ENCODE measurements at regions not wholly inside any gene's neighbourhood (a gene's known extent, or its start where the extent isn't known, plus 50 kb on each side); places are given as distances from the start of the nearest gene placed in this dataset.
"Not testable (repeated sequence)": the region's sequence is repeated elsewhere in the genome, so short reads cannot be mapped to it uniquely, and the experiment has no call there.

DNA sequence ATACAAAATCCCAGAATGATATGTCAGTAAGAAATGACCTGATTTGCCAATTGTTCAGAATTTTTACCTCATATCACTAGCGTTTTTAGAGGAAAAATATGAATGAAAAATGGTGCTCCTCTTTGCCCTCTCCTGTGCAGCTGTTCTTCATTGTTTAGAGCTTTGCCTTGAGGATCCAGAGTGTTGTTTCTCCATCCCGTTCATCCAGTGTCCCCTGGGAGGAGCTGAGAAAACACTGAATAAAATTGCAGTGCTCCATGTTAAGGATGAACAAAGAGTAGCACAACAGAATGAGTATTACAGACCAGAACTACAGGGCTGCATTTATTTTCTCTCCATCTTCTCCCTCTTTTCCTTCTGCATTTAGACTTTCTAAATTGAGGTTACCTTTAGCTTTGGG is 133.1 kb downstream of the ADCYAP1 start:
- H3K4me3 Mint-ChIP-seq = no peak overlapping the region
- peaks cover 0 to 22% (median 6%) of the 10 kb centered on the region in 6 donors for H3K9me3 Mint-ChIP-seq
- H3K36me3 Mint-ChIP-seq = no peaks in the 10 kb centered on the region
- no peak for DNase-seq
- no peak overlapping the region for H3K27ac Mint-ChIP-seq
- H3K4me1 Mint-ChIP-seq = no peaks in the 10 kb centered on the region
- H3K27me3 Mint-ChIP-seq (ENCODE audit: low read depth in 3 of 3) = peaks cover 0 to 4% (median 0%) of the 10 kb centered on the region in 3 donors

DNA sequence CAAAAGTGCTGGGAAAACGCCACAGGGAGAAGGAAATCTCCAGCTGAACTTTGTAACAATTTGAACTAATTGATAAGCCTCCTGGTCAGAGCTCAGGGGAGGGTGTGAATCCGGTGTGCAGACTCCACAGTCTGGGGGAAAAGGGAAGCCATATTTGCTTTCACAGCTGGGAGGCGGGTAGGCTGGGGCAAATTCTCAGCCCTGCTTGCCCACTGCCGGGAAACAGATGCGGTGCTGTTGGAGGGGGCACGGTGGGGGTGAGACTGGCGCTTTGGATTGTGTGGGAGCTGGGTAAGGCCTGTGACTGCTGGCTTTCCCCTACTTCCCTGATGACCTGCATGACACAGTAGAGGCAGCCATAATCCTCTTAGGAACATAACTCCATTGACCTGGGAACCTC is 134.8 kb downstream of the ADCYAP1 start:
- H3K9me3 Mint-ChIP-seq = peaks cover 0 to 23% (median 5%) of the 10 kb centered on the region in 6 donors

DNA sequence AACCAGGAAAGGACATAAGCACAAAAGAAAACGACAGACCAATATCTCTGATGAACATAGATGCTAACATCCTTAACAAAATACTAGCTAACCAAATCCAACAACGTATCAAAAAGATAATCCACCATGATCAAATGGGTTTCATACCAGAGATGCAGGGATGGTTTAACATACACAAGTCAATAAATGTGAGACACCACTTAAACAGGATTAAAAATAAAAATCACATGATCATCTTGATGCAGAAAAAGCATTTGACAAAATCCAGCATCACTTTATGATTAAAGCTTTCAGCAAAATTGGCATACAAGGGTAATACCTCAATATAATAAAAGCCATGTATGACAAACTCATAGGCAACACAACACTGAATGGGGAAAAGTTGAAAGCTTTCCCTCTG is 138.4 kb downstream of the ADCYAP1 start:
- not testable (repeated sequence) for H3K4me1 Mint-ChIP-seq

More for the DNA sequence above, 134.8 kb downstream of the ADCYAP1 start:
- Mint-ChIP-seq H3K27me3 (ENCODE audit: low read depth in 3 of 3) (peaks cover 0 to 6% (median 0%) of the 10 kb centered on the region in 3 donors), H3K27ac (no peak overlapping the region), H3K4me3 (no peak overlapping the region), H3K4me1 (no peaks in the 10 kb centered on the region), H3K36me3 (no peaks in the 10 kb centered on the region)
- DNase-seq = no peak

DNA sequence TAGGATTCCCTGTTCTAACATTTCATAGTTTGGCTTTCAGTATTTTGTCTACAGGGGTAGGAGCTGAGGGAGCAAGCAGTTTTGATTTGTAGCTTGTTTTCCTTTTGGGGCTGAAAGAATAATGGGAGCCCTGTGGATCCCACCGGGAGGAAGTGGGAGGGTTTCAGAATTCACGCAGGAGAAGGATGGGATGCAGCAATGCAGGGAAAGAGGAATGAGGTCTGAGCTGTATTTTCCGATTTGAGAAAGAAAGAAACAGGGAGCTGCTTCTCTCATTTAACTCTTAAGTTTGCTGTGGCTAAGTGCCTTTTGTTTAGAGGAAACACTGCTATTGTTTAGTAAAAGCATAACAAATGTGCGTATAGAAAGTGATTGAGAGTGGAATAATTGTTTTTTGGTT is 141.0 kb downstream of the ADCYAP1 start:
- Mint-ChIP-seq H3K4me1 (no peaks in the 10 kb centered on the region), H3K36me3 (no peaks in the 10 kb centered on the region), H3K27me3 (ENCODE audit: low read depth in 3 of 3) (peaks cover 1 to 2% (median 2%) of the 10 kb centered on the region in 3 donors), H3K9me3 (peaks cover 0 to 13% (median 2%) of the 10 kb centered on the region in 6 donors), H3K4me3 (no peak overlapping the region), H3K27ac (no peak overlapping the region)
- DNase-seq = no peak

More for the DNA sequence above, 138.4 kb downstream of the ADCYAP1 start:
- peaks cover 0 to 19% (median 2%) of the 10 kb centered on the region in 6 donors for H3K9me3 Mint-ChIP-seq
- H3K27me3 Mint-ChIP-seq (ENCODE audit: low read depth in 3 of 3); DNase-seq; H3K4me3 Mint-ChIP-seq; H3K36me3 Mint-ChIP-seq; H3K27ac Mint-ChIP-seq: not testable (repeated sequence)

DNA sequence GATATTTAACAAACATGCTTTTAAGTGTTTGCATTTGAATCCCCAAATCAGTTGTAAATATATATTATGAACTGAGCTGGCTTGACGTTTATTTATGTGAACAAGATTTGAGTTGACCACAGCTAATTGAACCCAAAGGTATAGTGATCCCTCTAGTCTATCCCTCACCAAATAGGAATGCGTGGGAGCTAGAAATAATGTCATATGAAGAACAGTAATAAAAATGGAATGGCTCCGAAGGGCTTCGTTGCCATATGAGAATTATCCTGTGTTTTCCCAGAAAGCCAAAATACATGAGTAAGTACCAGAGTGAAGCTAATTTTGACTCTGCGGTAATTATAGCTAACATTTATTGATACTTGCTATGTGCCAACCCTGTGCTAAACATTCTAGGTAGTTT is 142.7 kb downstream of the ADCYAP1 start:
- Mint-ChIP-seq H3K4me1 (no peaks in the 10 kb centered on the region), H3K9me3 (peaks cover 0 to 7% (median under 1%) of the 10 kb centered on the region in 6 donors), H3K27ac (no peak overlapping the region), H3K4me3 (no peak overlapping the region), H3K27me3 (ENCODE audit: low read depth in 3 of 3) (peaks cover 1 to 4% (median 2%) of the 10 kb centered on the region in 3 donors), H3K36me3 (no peaks in the 10 kb centered on the region)
- DNase-seq = no peak

DNA sequence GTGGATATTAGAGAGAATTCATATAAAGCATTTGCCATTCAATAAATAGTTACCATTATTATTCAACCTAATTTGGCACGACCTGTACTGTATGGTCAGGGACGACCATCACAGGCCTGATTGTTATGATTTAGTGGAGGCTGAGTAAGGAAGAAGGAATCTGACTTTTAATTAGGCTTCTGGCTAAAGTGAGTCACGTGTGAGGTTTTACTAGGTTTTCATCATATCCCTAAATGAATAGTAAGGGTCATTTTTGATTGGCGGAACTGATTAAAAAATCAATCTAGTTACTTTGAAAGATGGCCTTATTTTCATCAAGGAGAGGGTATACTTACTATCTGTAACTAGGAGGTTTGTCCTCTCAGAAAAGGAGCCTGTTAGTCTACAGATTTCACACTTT is 143.4 kb downstream of the ADCYAP1 start:
- Mint-ChIP-seq H3K9me3 (peaks cover 0 to 7% (median 0%) of the 10 kb centered on the region in 6 donors), H3K36me3 (no peaks in the 10 kb centered on the region), H3K27me3 (ENCODE audit: low read depth in 3 of 3) (peaks cover 1 to 4% (median 2%) of the 10 kb centered on the region in 3 donors), H3K4me1 (no peaks in the 10 kb centered on the region), H3K27ac (no peak overlapping the region), H3K4me3 (no peak overlapping the region)
- DNase-seq = no peak

DNA sequence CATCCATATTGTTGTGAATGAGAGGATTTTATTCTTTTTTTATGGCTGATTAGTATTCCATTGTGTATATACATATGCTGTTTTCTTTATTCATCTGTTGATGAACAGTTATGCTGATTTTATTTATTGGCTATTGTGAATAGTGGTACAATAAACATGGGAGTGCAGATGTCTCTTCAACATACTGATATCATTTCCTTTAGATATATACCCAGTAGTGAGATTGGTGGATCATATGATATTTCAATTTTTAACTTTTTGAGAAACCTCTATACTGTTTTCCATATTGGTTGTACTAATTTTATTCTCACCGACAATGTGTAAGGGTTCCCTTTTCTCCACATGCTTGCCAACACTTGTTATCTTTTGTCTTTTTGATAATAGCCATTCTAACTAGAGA is 144.5 kb downstream of the ADCYAP1 start:
- H3K27me3 Mint-ChIP-seq (ENCODE audit: low read depth in 3 of 3) = peaks cover 0 to 6% (median 1%) of the 10 kb centered on the region in 3 donors
- H3K27ac Mint-ChIP-seq = no peak overlapping the region
- DNase-seq = no peak
- peaks cover 0 to 7% (median 0%) of the 10 kb centered on the region in 6 donors for H3K9me3 Mint-ChIP-seq
- H3K4me1 Mint-ChIP-seq = no peaks in the 10 kb centered on the region
- no peak overlapping the region for H3K4me3 Mint-ChIP-seq
- H3K36me3 Mint-ChIP-seq = no peaks in the 10 kb centered on the region

DNA sequence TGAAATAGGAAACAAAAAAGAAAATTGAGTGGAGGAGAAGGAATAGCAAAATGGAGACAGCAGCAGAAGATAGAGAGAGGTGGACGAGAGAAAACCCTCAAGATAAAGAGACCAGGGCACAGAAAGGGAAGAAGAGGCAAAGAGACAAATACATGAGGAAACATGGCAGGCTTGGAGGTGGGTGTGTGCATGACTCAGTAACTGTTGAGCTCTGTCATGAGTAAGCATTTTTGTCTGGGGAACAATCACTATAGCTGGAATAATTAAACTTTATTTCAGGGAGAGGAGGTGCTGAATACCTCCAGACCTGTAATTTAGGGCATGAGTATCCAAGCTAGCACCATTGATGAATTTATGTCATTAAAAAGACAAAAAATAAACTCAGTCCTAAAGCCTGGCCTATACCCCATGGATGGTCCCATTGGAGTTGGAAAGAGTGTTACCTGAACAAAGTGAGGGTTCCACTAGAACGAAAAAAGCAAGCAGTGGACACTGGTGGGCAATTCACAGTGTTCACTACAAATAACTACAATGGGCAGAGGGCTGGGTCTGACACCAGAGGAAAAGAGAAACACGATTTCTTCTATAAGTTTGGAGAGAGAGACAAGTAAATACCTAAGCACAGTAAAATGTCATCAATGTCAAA is 145.5 kb downstream of the ADCYAP1 start:
- no peaks in the 10 kb centered on the region for H3K36me3 Mint-ChIP-seq
- peaks cover 0 to 7% (median 0%) of the 10 kb centered on the region in 6 donors for H3K9me3 Mint-ChIP-seq
- no peaks in the 10 kb centered on the region for H3K4me1 Mint-ChIP-seq
- H3K27me3 Mint-ChIP-seq (ENCODE audit: low read depth in 3 of 3) = peaks cover 0 to 6% (median 1%) of the 10 kb centered on the region in 3 donors
- H3K27ac Mint-ChIP-seq = no peak overlapping the region
- DNase-seq = no peak
- no peak overlapping the region for H3K4me3 Mint-ChIP-seq

DNA sequence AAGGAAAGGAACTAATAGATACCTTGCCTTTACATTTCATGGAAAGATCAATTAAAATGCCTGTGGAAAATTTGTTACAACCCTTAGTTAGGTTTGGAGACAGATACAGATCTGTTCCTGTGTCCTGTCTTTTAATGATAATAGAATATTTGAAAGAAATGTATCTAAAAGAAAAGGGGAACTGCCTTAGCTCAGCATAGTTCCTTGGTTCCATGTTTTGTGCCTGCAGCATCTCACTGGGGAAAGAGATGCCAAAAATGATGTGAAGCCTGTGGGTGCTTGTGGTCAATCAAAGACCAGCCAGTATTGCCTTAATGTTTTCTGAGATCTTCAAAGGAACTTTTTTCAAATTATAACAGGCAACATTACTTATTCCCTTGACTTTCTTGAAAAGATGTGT is 147.6 kb downstream of the ADCYAP1 start:
- Mint-ChIP-seq H3K36me3 (no peaks in the 10 kb centered on the region), H3K4me3 (no peak overlapping the region), H3K4me1 (no peaks in the 10 kb centered on the region), H3K27ac (no peak overlapping the region), H3K27me3 (ENCODE audit: low read depth in 3 of 3) (peaks cover 0 to 4% (median 3%) of the 10 kb centered on the region in 3 donors), H3K9me3 (peaks cover 0 to 8% (median under 1%) of the 10 kb centered on the region in 6 donors)
- DNase-seq = no peak

DNA sequence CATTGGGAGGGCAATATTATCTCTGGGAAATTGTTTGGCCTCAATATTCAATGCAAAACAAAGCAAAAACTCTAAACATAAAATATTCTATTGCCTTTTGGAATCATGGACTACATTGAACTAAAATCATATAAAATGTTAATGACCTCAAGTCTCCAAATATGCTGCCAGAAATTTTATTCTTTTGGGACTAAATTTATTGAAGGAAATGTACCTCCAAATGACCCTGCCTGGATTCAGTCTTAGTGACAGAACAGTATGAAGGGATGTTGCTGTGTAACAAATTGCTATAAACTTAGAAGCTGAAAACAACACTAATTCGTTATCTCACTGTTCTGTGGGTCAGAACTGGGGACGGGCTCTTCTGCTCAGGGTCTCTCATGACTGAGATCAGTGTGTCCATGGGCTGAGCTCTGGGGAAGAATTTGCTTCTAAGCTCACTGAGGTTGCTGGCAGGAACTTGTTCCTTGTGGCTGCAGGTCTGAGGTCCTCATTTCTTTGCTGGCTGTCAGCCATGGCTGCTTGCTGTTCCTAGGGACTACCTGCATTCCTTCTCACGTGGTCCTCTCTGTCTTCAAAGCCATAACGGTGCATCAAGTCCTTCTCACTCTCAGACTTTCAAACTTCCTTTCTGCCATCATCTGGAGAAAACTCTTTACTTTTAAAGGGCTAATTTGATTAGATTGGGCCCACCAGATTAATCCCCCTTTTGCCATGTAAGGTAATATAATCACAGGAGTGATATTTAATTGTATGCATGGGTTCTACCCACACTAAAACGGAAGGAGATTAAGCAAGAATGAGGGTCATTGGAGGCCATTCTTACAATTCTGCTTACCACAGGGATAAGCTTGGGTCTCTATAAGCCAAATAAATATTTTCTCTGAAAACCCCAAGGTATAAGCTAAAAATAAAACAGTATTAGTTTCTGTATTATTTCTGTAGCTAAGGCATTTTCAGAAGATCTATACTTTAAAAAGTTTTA is 149.0 kb downstream of the ADCYAP1 start:
- Mint-ChIP-seq H3K9me3 (peaks cover 0 to 12% (median 4%) of the 10 kb centered on the region in 6 donors), H3K4me1 (no peaks in the 10 kb centered on the region), H3K4me3 (no peak overlapping the region), H3K27me3 (ENCODE audit: low read depth in 3 of 3) (peaks cover 0 to 4% (median 3%) of the 10 kb centered on the region in 3 donors), H3K27ac (no peak overlapping the region), H3K36me3 (no peaks in the 10 kb centered on the region)
- no peak for DNase-seq

DNA sequence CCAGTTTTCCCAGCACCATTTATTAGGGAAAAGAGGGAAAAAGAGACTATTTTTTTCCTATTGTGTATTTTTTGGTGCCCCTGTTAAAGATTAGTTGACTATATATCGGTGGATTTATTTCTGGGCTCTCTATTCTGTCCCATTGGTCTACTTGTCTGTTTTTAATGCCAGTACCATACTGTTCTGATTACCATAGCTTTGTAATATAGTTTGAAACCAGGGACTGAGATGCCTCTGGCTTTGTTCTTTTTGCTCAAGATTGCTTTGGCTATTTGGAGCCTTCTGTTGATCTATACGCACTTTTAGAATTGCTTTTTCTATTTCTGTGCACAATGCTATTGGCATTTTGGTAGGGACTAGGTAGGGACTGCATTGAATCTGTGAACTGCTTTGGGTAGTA is 151.7 kb downstream of the ADCYAP1 start:
- H3K4me3 Mint-ChIP-seq = no peak overlapping the region
- peaks cover 0 to 12% (median 4%) of the 10 kb centered on the region in 6 donors for H3K9me3 Mint-ChIP-seq
- H3K27ac Mint-ChIP-seq = no peak overlapping the region

DNA sequence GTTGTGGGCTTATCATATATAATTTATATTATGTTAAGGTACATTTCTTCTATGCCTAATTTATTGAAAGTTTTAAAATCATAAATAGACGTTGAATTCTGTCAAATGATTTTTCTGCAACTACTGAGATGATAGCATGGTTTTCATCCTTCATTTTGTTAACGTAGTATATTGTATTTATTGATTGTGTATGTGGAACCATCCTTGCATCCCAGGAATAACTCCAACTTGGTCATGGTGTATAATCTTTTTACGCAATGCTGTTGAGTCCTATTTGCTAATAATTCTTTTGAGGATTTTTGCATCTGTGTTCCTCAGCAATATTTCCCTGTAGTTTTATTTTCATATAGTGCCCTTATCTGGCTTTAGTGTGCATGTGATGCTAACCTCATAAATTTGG is 152.7 kb downstream of the ADCYAP1 start:
- Mint-ChIP-seq H3K27ac (no peak overlapping the region), H3K27me3 (ENCODE audit: low read depth in 3 of 3) (peaks cover 0 to 3% (median 2%) of the 10 kb centered on the region in 3 donors), H3K9me3 (peaks cover 0 to 12% (median 4%) of the 10 kb centered on the region in 6 donors), H3K36me3 (no peaks in the 10 kb centered on the region), H3K4me1 (no peaks in the 10 kb centered on the region), H3K4me3 (no peak overlapping the region)
- DNase-seq = no peak

More for the DNA sequence above, 151.7 kb downstream of the ADCYAP1 start:
- H3K27me3 Mint-ChIP-seq (ENCODE audit: low read depth in 3 of 3) = peaks cover 0 to 3% (median 2%) of the 10 kb centered on the region in 3 donors
- no peaks in the 10 kb centered on the region for H3K4me1 Mint-ChIP-seq
- no peak for DNase-seq
- no peaks in the 10 kb centered on the region for H3K36me3 Mint-ChIP-seq

DNA sequence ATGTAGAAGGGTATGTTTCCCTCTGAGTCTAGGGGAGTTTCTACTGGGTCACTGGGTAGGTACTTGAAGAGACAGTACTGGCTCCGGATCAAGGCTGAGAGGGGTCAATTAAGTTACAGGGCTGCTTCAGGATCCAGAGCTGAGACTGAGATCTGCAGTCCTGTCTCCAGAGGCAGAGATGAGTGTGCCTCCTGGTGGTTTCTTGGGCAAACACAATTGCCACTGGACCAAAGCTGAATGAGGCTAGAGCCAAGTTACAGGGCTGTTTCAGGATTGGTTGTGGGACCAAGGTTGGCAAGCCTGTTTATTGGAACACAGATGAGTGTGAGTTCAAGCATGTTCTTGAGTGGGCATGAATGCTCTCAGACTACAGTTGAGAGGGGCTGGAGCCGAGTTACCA is 157.9 kb downstream of the ADCYAP1 start:
- Mint-ChIP-seq H3K27me3 (ENCODE audit: low read depth in 3 of 3) (no peaks in the 10 kb centered on the region), H3K27ac (no peak overlapping the region), H3K4me3 (no peak overlapping the region)

DNA sequence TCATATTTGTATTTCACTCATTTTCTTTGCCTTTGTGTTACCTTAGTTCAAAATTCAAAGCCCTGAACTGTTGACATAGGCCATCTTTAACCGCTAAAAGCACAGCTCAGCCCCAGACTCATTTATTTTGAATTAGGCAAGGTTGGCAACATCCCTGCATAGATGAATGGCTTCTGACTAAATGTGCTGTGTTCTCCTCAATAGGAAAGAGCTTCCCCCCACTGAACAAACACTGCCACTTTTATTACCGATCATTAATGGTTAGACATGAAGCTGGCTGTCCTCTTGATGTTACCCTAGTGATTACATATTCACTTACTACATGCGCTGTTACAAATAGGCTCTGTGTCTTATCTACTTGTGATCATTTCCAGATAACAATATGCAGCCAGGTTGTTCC is 170.7 kb downstream of the ADCYAP1 start:
- peaks cover 0 to 2% (median 1%) of the 10 kb centered on the region in 3 donors for H3K27me3 Mint-ChIP-seq (ENCODE audit: low read depth in 3 of 3)
- H3K9me3 Mint-ChIP-seq = peaks cover 0 to 7% (median under 1%) of the 10 kb centered on the region in 6 donors
- no peak overlapping the region for H3K4me3 Mint-ChIP-seq
- H3K36me3 Mint-ChIP-seq = no peaks in the 10 kb centered on the region
- no peak for DNase-seq
- no peaks in the 10 kb centered on the region for H3K4me1 Mint-ChIP-seq
- H3K27ac Mint-ChIP-seq = no peak overlapping the region

More for the DNA sequence above, 157.9 kb downstream of the ADCYAP1 start:
- no peaks in the 10 kb centered on the region for H3K36me3 Mint-ChIP-seq
- DNase-seq = no peak
- peaks cover 0 to 8% (median 4%) of the 10 kb centered on the region in 6 donors for H3K9me3 Mint-ChIP-seq
- H3K4me1 Mint-ChIP-seq = no peaks in the 10 kb centered on the region

Data from immature natural killer cell (primary cell).